MG63 (cell line): ENCODE measurements at regions not wholly inside any gene's neighbourhood (a gene's known extent, or its start where the extent isn't known, plus 50 kb on each side); places are given as distances from the start of the nearest gene placed in this dataset.
"Not testable (repeated sequence)": the region's sequence is repeated elsewhere in the genome, so short reads cannot be mapped to it uniquely, and the experiment has no call there.

Experiments used
- DNase-seq: peaks from one replicate; pipeline ENCODE4 v3.0.0-alpha.2; 2020
- H3K27me3 ChIP-seq: fragments of 250-450 bp; sonication (Bioruptor Pico); 2 replicates; pipeline ENCODE4 v1.5.1; 2020; ENCODE audit warnings: mild to moderate bottlenecking, moderate library complexity
- H3K36me3 ChIP-seq: fragments of 250-450 bp; sonication (Bioruptor Pico); 2 replicates; pipeline ENCODE4 v1.5.1; 2020; ENCODE audit warnings: mild to moderate bottlenecking, moderate library complexity
- H3K4me3 ChIP-seq: fragments of 250-450 bp; sonication (Bioruptor Pico); 2 replicates; pipeline ENCODE4 v1.5.1; 2020; ENCODE audit warnings: mild to moderate bottlenecking, moderate library complexity
- H3K9me3 ChIP-seq: fragments of 250-450 bp; sonication (Bioruptor Pico); 2 replicates; pipeline ENCODE4 v1.5.1; 2020; ENCODE audit warnings: mild to moderate bottlenecking, moderate library complexity

- no peak for DNase-seq
- Histone ChIP-seq H3K27me3 (no peaks in the 10 kb centered on the region), H3K4me3 (no peak overlapping the region), H3K9me3 (no peaks in the 10 kb centered on the region), H3K36me3 (no peaks in the 10 kb centered on the region)
Observed at GRCh38 chr20:54773643-54774000, 298.2 kb downstream of the DOK5 start.

- DNase-seq: no peak
- H3K4me3 ChIP-seq: no peak overlapping the region
- H3K9me3 ChIP-seq: no peaks in the 10 kb centered on the region
- H3K36me3 ChIP-seq: no peaks in the 10 kb centered on the region
- no peaks in the 10 kb centered on the region for H3K27me3 ChIP-seq
Observed at GRCh38 chr20:54772893-54773642, 297.7 kb downstream of the DOK5 start.

GRCh38 chr20:54766483-54766882 lies 291.1 kb downstream of the DOK5 start:
- Histone ChIP-seq H3K36me3 (no peaks in the 10 kb centered on the region), H3K4me3 (no peak overlapping the region), H3K9me3 (no peaks in the 10 kb centered on the region), H3K27me3 (no peaks in the 10 kb centered on the region)
- DNase-seq: no peak

- no peak overlapping the region for H3K4me3 ChIP-seq
- DNase-seq: no peak
- H3K9me3 ChIP-seq: no peaks in the 10 kb centered on the region; the same call in 1 of the 2 replicates
- no peaks in the 10 kb centered on the region for H3K36me3 ChIP-seq
- H3K27me3 ChIP-seq: no peaks in the 10 kb centered on the region
Observed at GRCh38 chr20:54763366-54763765, 288.0 kb downstream of the DOK5 start.

GRCh38 chr20:54759589-54759988 lies 284.2 kb downstream of the DOK5 start:
- Histone ChIP-seq H3K9me3 (no peaks in the 10 kb centered on the region; the same call in 1 of the 2 replicates), H3K4me3 (no peak overlapping the region)

GRCh38 chr20:54746796-54747195 lies 271.4 kb downstream of the DOK5 start:
- no peak overlapping the region for H3K4me3 ChIP-seq
- H3K9me3 ChIP-seq: no peaks in the 10 kb centered on the region
- no peak for DNase-seq
- no peaks in the 10 kb centered on the region for H3K27me3 ChIP-seq
- no peaks in the 10 kb centered on the region for H3K36me3 ChIP-seq

More at GRCh38 chr20:54759589-54759988, 284.2 kb downstream of the DOK5 start:
- no peaks in the 10 kb centered on the region for H3K27me3 ChIP-seq
- H3K36me3 ChIP-seq: no peaks in the 10 kb centered on the region
- DNase-seq: no peak

GRCh38 chr20:54745780-54746179 lies 270.4 kb downstream of the DOK5 start:
- no peaks in the 10 kb centered on the region for H3K9me3 ChIP-seq
- DNase-seq: no peak
- no peaks in the 10 kb centered on the region for H3K27me3 ChIP-seq
- H3K36me3 ChIP-seq: no peaks in the 10 kb centered on the region
- no peak overlapping the region for H3K4me3 ChIP-seq

GRCh38 chr20:54744097-54744496 lies 268.7 kb downstream of the DOK5 start:
- no peaks in the 10 kb centered on the region for H3K36me3 ChIP-seq
- no peaks in the 10 kb centered on the region for H3K27me3 ChIP-seq
- DNase-seq: no peak
- H3K4me3 ChIP-seq: no peak overlapping the region
- H3K9me3 ChIP-seq: no peaks in the 10 kb centered on the region

- DNase-seq: no peak
- H3K9me3 ChIP-seq: no peaks in the 10 kb centered on the region
Observed at GRCh38 chr20:54742193-54742592, 266.8 kb downstream of the DOK5 start.

GRCh38 chr20:54736421-54736820 lies 261.0 kb downstream of the DOK5 start:
- H3K9me3 ChIP-seq: no peaks in the 10 kb centered on the region
- H3K36me3 ChIP-seq: no peaks in the 10 kb centered on the region
- H3K4me3 ChIP-seq: no peak overlapping the region
- no peak for DNase-seq
- H3K27me3 ChIP-seq: no peaks in the 10 kb centered on the region

More at GRCh38 chr20:54742193-54742592, 266.8 kb downstream of the DOK5 start:
- no peaks in the 10 kb centered on the region for H3K27me3 ChIP-seq
- no peak overlapping the region for H3K4me3 ChIP-seq
- H3K36me3 ChIP-seq: no peaks in the 10 kb centered on the region

GRCh38 chr20:54733687-54734086 lies 258.3 kb downstream of the DOK5 start:
- no peaks in the 10 kb centered on the region for H3K27me3 ChIP-seq

GRCh38 chr20:54727490-54727889 lies 252.1 kb downstream of the DOK5 start:
- H3K27me3 ChIP-seq: no peaks in the 10 kb centered on the region; the same call in 1 of the 2 replicates
- no peak for DNase-seq
- no peaks in the 10 kb centered on the region for H3K36me3 ChIP-seq
- no peaks in the 10 kb centered on the region for H3K9me3 ChIP-seq
- H3K4me3 ChIP-seq: no peak overlapping the region

More at GRCh38 chr20:54733687-54734086, 258.3 kb downstream of the DOK5 start:
- DNase-seq: no peak
- no peaks in the 10 kb centered on the region for H3K36me3 ChIP-seq
- no peak overlapping the region for H3K4me3 ChIP-seq
- no peaks in the 10 kb centered on the region for H3K9me3 ChIP-seq

GRCh38 chr20:54726687-54727300 lies 251.4 kb downstream of the DOK5 start:
- H3K27me3 ChIP-seq: no peaks in the 10 kb centered on the region; the same call in 1 of the 2 replicates
- H3K9me3 ChIP-seq: no peaks in the 10 kb centered on the region
- DNase-seq: peak; percentile 2
- H3K36me3 ChIP-seq: no peaks in the 10 kb centered on the region
- no peak overlapping the region for H3K4me3 ChIP-seq

GRCh38 chr20:54725266-54725665 lies 249.9 kb downstream of the DOK5 start:
- not testable (repeated sequence) for DNase-seq, H3K9me3 ChIP-seq, H3K4me3 ChIP-seq, H3K27me3 ChIP-seq, H3K36me3 ChIP-seq

GRCh38 chr20:54723723-54724122 lies 248.3 kb downstream of the DOK5 start:
- no peak overlapping the region for H3K4me3 ChIP-seq
- H3K27me3 ChIP-seq: no peaks in the 10 kb centered on the region; the same call in 1 of the 2 replicates
- no peaks in the 10 kb centered on the region for H3K36me3 ChIP-seq
- no peaks in the 10 kb centered on the region for H3K9me3 ChIP-seq
- DNase-seq: no peak

GRCh38 chr20:54717983-54718382 lies 242.6 kb downstream of the DOK5 start:
- no peak overlapping the region for H3K4me3 ChIP-seq
- no peaks in the 10 kb centered on the region for H3K27me3 ChIP-seq
- H3K36me3 ChIP-seq: no peaks in the 10 kb centered on the region
- no peaks in the 10 kb centered on the region for H3K9me3 ChIP-seq
- DNase-seq: no peak

- Histone ChIP-seq H3K9me3 (no peaks in the 10 kb centered on the region), H3K27me3 (no peaks in the 10 kb centered on the region), H3K36me3 (no peaks in the 10 kb centered on the region), H3K4me3 (no peak overlapping the region)
- no peak for DNase-seq
Observed at GRCh38 chr20:54716790-54717189, 241.4 kb downstream of the DOK5 start.

GRCh38 chr20:54716174-54716747 lies 240.9 kb downstream of the DOK5 start:
- Histone ChIP-seq H3K9me3 (no peaks in the 10 kb centered on the region), H3K27me3 (no peaks in the 10 kb centered on the region), H3K36me3 (no peaks in the 10 kb centered on the region), H3K4me3 (no peak overlapping the region)
- no peak for DNase-seq
